ENCODE measurements at regions not wholly inside any gene's neighbourhood (a gene's known extent, or its start where the extent isn't known, plus 50 kb on each side); places are given as distances from the start of the nearest gene placed in this dataset.

DNA sequence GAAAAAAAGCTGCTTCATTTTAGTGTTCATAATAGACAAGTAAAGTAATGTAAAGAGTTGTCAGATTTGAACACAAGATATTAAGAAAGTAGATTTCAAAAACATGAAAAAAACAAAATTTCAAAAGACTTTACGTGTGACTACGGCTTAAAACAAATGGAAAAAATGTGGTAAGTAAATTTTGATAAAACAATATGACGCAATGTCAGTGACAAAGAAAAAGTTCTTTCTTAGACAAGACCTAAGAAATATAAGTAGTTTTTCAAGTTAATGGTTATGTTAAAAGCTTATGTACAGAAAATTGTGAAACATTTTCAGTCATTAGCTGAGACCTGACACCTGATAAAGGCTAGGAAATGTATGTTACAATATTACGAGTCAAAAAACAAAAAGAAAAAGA is 73.7 kb upstream of the EYS start:
- ChIA-PET SMC1A (ENCODE audit: uncharacterized antibody, unreplicated experiment) (no interaction called here), CTCF (no interaction called here), RAD21 (ENCODE audit: unreplicated experiment) (no interaction called here), POLR2A (no interaction called here)
- in situ Hi-C loops (cut with MboI) = no loop called here
- H3K79me2 ChIP-seq (ENCODE audit: control insufficient read depth, insufficient read depth, low read length) = no peaks in the 10 kb centered on the region
- ATAC-seq (no peak), DNase-seq (ENCODE audit: low read depth, low spot score) (no peak), FAIRE-seq (no peak)
- intact Hi-C loops (cut with micrococcal nuclease; ENCODE audit: unreplicated experiment) = no loop called here
- no peaks in the 10 kb centered on the region for H3K4me1 ChIP-seq (ENCODE audit: control insufficient read depth, insufficient read depth, low read length)
- WGBS (ENCODE audit: insufficient coverage, insufficient replicate concordance, low lambda C conversion rate, missing lambda C conversion rate) = 72% methylated on average over 4 of the region's 4 CpGs
- no TSS peak for BruUV-seq (replicated peaks)
- no peak for TF ChIP-seq EP300 (IDR thresholded peaks at IDR 0.05; ENCODE audit: borderline replicate concordance in 1 of 2, control insufficient read depth in 1 of 2, low read depth in 2 of 2, low read length in 2 of 2)
- TF ChIP-seq SP1 (IDR thresholded peaks at IDR 0.05; ENCODE audit: low read depth, low read length) = no peak
- no peak for TF ChIP-seq NBN (IDR thresholded peaks at IDR 0.05)
- TF ChIP-seq, protein P1, sequence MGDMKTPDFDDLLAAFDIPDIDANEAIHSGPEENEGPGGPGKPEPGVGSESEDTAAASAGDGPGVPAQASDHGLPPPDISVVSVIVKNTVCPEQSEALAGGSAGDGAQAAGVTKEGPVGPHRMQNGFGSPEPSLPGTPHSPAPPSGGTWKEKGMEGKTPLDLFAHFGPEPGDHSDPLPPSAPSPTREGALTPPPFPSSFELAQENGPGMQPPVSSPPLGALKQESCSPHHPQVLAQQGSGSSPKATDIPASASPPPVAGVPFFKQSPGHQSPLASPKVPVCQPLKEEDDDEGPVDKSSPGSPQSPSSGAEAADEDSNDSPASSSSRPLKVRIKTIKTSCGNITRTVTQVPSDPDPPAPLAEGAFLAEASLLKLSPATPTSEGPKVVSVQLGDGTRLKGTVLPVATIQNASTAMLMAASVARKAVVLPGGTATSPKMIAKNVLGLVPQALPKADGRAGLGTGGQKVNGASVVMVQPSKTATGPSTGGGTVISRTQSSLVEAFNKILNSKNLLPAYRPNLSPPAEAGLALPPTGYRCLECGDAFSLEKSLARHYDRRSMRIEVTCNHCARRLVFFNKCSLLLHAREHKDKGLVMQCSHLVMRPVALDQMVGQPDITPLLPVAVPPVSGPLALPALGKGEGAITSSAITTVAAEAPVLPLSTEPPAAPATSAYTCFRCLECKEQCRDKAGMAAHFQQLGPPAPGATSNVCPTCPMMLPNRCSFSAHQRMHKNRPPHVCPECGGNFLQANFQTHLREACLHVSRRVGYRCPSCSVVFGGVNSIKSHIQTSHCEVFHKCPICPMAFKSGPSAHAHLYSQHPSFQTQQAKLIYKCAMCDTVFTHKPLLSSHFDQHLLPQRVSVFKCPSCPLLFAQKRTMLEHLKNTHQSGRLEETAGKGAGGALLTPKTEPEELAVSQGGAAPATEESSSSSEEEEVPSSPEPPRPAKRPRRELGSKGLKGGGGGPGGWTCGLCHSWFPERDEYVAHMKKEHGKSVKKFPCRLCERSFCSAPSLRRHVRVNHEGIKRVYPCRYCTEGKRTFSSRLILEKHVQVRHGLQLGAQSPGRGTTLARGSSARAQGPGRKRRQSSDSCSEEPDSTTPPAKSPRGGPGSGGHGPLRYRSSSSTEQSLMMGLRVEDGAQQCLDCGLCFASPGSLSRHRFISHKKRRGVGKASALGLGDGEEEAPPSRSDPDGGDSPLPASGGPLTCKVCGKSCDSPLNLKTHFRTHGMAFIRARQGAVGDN (IDR thresholded peaks at IDR 0.05) = no peak
- TF ChIP-seq TCF12 (IDR thresholded peaks at IDR 0.05; ENCODE audit: low read depth, low read length) = no peak
- TF ChIP-seq NFYB (IDR thresholded peaks at IDR 0.05; ENCODE audit: insufficient read depth, low read depth, low read length) = no peak
- TF ChIP-seq DPF2 (IDR thresholded peaks at IDR 0.05) = no peak
- TF ChIP-seq ZNF274 (IDR thresholded peaks at IDR 0.05; ENCODE audit: insufficient read depth, insufficient read length) = no peak
- no peak for TF ChIP-seq EED (IDR thresholded peaks at IDR 0.05; ENCODE audit: low read depth)
- no peak for TF ChIP-seq PAX8 (IDR thresholded peaks at IDR 0.05)
- TF ChIP-seq, protein P2, sequence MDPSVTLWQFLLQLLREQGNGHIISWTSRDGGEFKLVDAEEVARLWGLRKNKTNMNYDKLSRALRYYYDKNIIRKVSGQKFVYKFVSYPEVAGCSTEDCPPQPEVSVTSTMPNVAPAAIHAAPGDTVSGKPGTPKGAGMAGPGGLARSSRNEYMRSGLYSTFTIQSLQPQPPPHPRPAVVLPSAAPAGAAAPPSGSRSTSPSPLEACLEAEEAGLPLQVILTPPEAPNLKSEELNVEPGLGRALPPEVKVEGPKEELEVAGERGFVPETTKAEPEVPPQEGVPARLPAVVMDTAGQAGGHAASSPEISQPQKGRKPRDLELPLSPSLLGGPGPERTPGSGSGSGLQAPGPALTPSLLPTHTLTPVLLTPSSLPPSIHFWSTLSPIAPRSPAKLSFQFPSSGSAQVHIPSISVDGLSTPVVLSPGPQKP (IDR thresholded peaks at IDR 0.05; ENCODE audit: low read depth, low read length) = no peak
- TF ChIP-seq BRCA1 (IDR thresholded peaks at IDR 0.05; ENCODE audit: low read depth, low read length) = no peak
- TF ChIP-seq ZNF24 (IDR thresholded peaks at IDR 0.05) = no peak
- TF ChIP-seq RFX5 (IDR thresholded peaks at IDR 0.05; ENCODE audit: low read depth, low read length) = no peak
- H3K27me3 ChIP-seq (replicated peaks in 1 of 2; ENCODE audit: control insufficient read depth in 2 of 2, insufficient read depth in 2 of 2, low read length in 1 of 2) = no peaks in the 10 kb centered on the region
- H3K4me2 ChIP-seq (ENCODE audit: control insufficient read depth, insufficient read depth) = no peak overlapping the region
- no peak overlapping the region for H3K4me3 ChIP-seq
- no peak overlapping the region for H2AFZ ChIP-seq (ENCODE audit: control insufficient read depth, low read depth, low read length)
- no peaks in the 10 kb centered on the region for H3K9me3 ChIP-seq (replicated peaks; ENCODE audit: control insufficient read depth, insufficient read depth, low read length)
- no peaks in the 10 kb centered on the region for H3K36me3 ChIP-seq (ENCODE audit: control insufficient read depth in 2 of 2, insufficient read depth in 2 of 2, low read length in 1 of 2)
- no peak overlapping the region for H3K27ac ChIP-seq (ENCODE audit: control insufficient read depth, insufficient read depth)
- H4K20me1 ChIP-seq (ENCODE audit: control insufficient read depth, insufficient read depth) = no peaks in the 10 kb centered on the region
- no peak overlapping the region for H3K9ac ChIP-seq (ENCODE audit: control insufficient read depth, insufficient read depth, low read length)
